Esophagus muscularis mucosa (tissue), 4 donors: ENCODE measurements at regions not wholly inside any gene's neighbourhood (a gene's known extent, or its start where the extent isn't known, plus 50 kb on each side); places are given as distances from the start of the nearest gene placed in this dataset.
A peak's percentile ranks its signal among the peaks of the same experiment; 100 is the strongest.

Experiments used
- DNase-seq: peaks from one replicate; pipeline ENCODE4 v3.0.0-alpha.2; 2017; ENCODE audit errors: extremely low spot score
- H3K27ac ChIP-seq, 4 donors: fragments of 200-600 bp; sonication (generic); replicated peaks in 1 of 4; 1 replicate in 3 of 4; 2 replicates in 1 of 4; pipeline ENCODE4 v1.5.1; 2016 to 2019; ENCODE audit warnings: mild to moderate bottlenecking in 1 of 4
- H3K27me3 ChIP-seq, 4 donors: fragments of 200-600 bp; sonication (generic); one replicate each; pipeline versions ENCODE4 v1.5.1 to v1.6.0; 2016 to 2019
- H3K36me3 ChIP-seq, 4 donors: fragments of 200-600 bp; sonication (generic); one replicate each; pipeline ENCODE4 v1.5.1; 2016 to 2019
- H3K4me1 ChIP-seq, 4 donors: fragments of 200-600 bp; sonication (generic); one replicate each; pipeline ENCODE4 v1.5.1; 2016 to 2019
- H3K4me3 ChIP-seq, 4 donors: fragments of 200-600 bp; sonication (generic); 1 replicate in 2 of 4; 2 replicates in 2 of 4; pipeline ENCODE4 v1.5.1; 2016 to 2019; ENCODE audit warnings: mild to moderate bottlenecking in 4 of 4, moderate library complexity in 1 of 4
- H3K9me3 ChIP-seq, 4 donors: fragments of 200-600 bp; sonication (generic); 1 replicate in 3 of 4; 2 replicates in 1 of 4; pipeline ENCODE4 v1.5.1; 2016 to 2019
- CTCF ChIP-seq, 3 experiments: fragments of 200-600 bp in 2 of 3; fragments of 450-650 bp in 1 of 3; sonication (generic) in 2 of 3; IDR thresholded peaks; one replicate each; pipeline ENCODE4 v1.5.1; 2017 to 2019; ENCODE audit warnings: antibody characterized with exemption in 3 of 3, mild to moderate bottlenecking in 2 of 3, moderate library complexity in 1 of 3
- EP300 ChIP-seq: sonication (generic); formaldehyde crosslinking; IDR thresholded peaks from one replicate; pipeline ENCODE4 v1.6.1; 2017; ENCODE audit warnings: antibody characterized with exemption
- POLR2A ChIP-seq: fragments of 450-650 bp; IDR thresholded peaks from one replicate; pipeline ENCODE4 v1.6.1; 2017; ENCODE audit warnings: antibody characterized with exemption, moderate library complexity, mild to moderate bottlenecking, low read depth
- POLR2AphosphoS5 ChIP-seq, 2 donors: sonication (generic); formaldehyde crosslinking; IDR thresholded peaks; one replicate each; pipeline ENCODE4 v1.6.1; 2017; ENCODE audit warnings: antibody characterized with exemption in 2 of 2
- WGBS: methylation state at CpG from one replicate; pipeline ENCODE4 v1.1.5; 2018; 5-methylcytosine and 5-hydroxymethylcytosine counted together
- intact Hi-C: fragments of 100-400 bp; cut with DNase I; formaldehyde crosslinking; loops from one replicate; pipeline ENCODE4 v1.15.1; 2023

- TF ChIP-seq POLR2A (no peak), CTCF (IDR thresholded peaks at IDR 0.05) (no peak), POLR2AphosphoS5 (IDR thresholded peaks at IDR 0.05) (peak in 1 of 2 donors; percentile 6), EP300 (no peak)
- intact Hi-C loops, result loop anchor here (5.0 kb wide), 1 partner anchor 45 kb away; no protein-coding TSS in a partner anchor
Measured at GRCh38 chr3:64351713-64352638, 126.7 kb upstream of the PRICKLE2 start.

GRCh38 chr3:64349551-64349950 is 124.3 kb upstream of the PRICKLE2 start:
- peaks cover 26 to 85% (median 74%) of the 10 kb centered on the region in 4 donors for H3K4me1 ChIP-seq
- DNase-seq, result peak; percentile 47
- H3K9me3 ChIP-seq, result no peaks in the 10 kb centered on the region
- intact Hi-C loops, result no loop called here
- TF ChIP-seq EP300 (no peak), POLR2AphosphoS5 (IDR thresholded peaks at IDR 0.05) (no peak)
- no peaks in the 10 kb centered on the region for H3K36me3 ChIP-seq
- peak overlapping the region; percentile 41 to 76 (median 62) for H3K27ac ChIP-seq
- WGBS, result 47% methylated on average over 6 of the region's 6 CpGs
- no peak overlapping the region for H3K4me3 ChIP-seq
- H3K27me3 ChIP-seq, result no peaks in the 10 kb centered on the region

More at GRCh38 chr3:64351713-64352638, 126.7 kb upstream of the PRICKLE2 start:
- no peak overlapping the region for H3K4me3 ChIP-seq
- peak; percentile 84 for DNase-seq
- no peaks in the 10 kb centered on the region for H3K9me3 ChIP-seq
- WGBS, result 65% methylated on average over 7 of the region's 7 CpGs
- peak overlapping the region; percentile 70 to 78 (median 74) for H3K27ac ChIP-seq
- H3K27me3 ChIP-seq, result no peaks in the 10 kb centered on the region
- H3K4me1 ChIP-seq, result peaks cover 19 to 88% (median 71%) of the 10 kb centered on the region in 4 donors
- H3K36me3 ChIP-seq, result no peaks in the 10 kb centered on the region

GRCh38 chr3:64345371-64345770 is 120.1 kb upstream of the PRICKLE2 start:
- Histone ChIP-seq H3K4me1 (peaks cover 19 to 91% (median 78%) of the 10 kb centered on the region in 4 donors), H3K36me3 (no peaks in the 10 kb centered on the region), H3K4me3 (no peak overlapping the region), H3K27me3 (no peaks in the 10 kb centered on the region), H3K27ac (peak overlapping the region; percentile 75 to 85 (median 76)), H3K9me3 (no peaks in the 10 kb centered on the region)
- intact Hi-C loops, result no loop called here
- DNase-seq, result peak; percentile 79
- WGBS, result 13% methylated on average over 2 of the region's 2 CpGs
- peak in 1 of 2 donors; percentile 64 for TF ChIP-seq POLR2AphosphoS5 (IDR thresholded peaks at IDR 0.05)
- TF ChIP-seq CTCF (IDR thresholded peaks at IDR 0.05), result no peak

- intact Hi-C loops, result loop anchor here (5.0 kb wide), 1 partner anchor 77 kb away; no protein-coding TSS in a partner anchor
Measured at GRCh38 chr3:64344721-64345207, 119.5 kb upstream of the PRICKLE2 start.

More at GRCh38 chr3:64344721-64345207, 119.5 kb upstream of the PRICKLE2 start:
- no peaks in the 10 kb centered on the region for H3K9me3 ChIP-seq
- peaks cover 19 to 85% (median 74%) of the 10 kb centered on the region in 4 donors for H3K4me1 ChIP-seq
- no peaks in the 10 kb centered on the region for H3K36me3 ChIP-seq
- peak overlapping the region; percentile 75 to 85 (median 76) for H3K27ac ChIP-seq
- DNase-seq, result peak; percentile 90
- TF ChIP-seq CTCF (IDR thresholded peaks at IDR 0.05), result no peak
- TF ChIP-seq POLR2AphosphoS5 (IDR thresholded peaks at IDR 0.05), result peak; percentile 70 to 73
- WGBS, result 16% methylated on average over 4 of the region's 4 CpGs
- no peak overlapping the region for H3K4me3 ChIP-seq
- H3K27me3 ChIP-seq, result no peaks in the 10 kb centered on the region
